GM19035 (cell line): ENCODE measurements at regions not wholly inside any gene's neighbourhood (a gene's known extent, or its start where the extent isn't known, plus 50 kb on each side); places are given as distances from the start of the nearest gene placed in this dataset.
"Not testable (repeated sequence)": the region's sequence is repeated elsewhere in the genome, so short reads cannot be mapped to it uniquely, and the experiment has no call there.

Experiments used
- ATAC-seq: cut with Tn5 transposase; IDR thresholded peaks from one replicate; pipeline ENCODE4 v1.9.1; 2021; ENCODE audit not compliant: unreplicated experiment

DNA sequence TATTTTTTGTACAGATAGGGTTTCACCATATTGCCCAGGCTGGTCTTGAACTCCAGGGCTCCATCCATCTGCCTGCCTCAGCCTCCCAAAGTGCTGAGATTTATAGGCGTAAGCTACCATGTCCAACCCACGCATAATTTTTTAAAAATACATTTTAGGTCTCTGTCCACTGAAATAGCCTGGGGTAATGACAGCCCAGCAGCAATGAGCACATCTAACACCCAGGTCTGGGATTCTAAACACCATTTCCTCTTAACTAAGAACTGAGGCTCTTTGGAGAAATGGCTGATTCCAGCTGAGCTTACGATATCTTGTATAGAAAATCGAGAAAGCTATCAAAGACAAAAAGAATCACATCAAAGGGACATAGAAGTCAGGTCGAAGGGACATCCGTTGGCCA lies 245.3 kb downstream of the PARN start:
- ATAC-seq, result no peak

DNA sequence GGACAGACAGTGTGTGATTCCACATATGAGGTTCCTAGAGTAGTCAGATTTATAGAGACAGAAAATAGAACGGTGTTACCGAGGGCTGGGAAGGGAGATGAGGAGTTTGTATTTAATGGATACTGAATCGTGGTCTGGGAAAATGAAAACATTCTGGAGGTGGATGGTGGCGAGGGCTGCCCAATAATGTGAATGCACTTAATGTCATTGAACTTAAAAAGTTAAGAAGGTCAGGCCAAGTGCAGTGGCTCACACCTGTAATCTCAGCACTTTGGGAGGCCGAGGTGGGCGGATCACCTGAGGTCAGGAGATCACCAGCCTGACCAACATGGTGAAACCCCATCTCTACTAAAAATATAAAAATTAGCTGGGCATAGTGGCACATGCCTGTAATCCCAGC lies 246.2 kb downstream of the PARN start:
- not testable (repeated sequence) for ATAC-seq

DNA sequence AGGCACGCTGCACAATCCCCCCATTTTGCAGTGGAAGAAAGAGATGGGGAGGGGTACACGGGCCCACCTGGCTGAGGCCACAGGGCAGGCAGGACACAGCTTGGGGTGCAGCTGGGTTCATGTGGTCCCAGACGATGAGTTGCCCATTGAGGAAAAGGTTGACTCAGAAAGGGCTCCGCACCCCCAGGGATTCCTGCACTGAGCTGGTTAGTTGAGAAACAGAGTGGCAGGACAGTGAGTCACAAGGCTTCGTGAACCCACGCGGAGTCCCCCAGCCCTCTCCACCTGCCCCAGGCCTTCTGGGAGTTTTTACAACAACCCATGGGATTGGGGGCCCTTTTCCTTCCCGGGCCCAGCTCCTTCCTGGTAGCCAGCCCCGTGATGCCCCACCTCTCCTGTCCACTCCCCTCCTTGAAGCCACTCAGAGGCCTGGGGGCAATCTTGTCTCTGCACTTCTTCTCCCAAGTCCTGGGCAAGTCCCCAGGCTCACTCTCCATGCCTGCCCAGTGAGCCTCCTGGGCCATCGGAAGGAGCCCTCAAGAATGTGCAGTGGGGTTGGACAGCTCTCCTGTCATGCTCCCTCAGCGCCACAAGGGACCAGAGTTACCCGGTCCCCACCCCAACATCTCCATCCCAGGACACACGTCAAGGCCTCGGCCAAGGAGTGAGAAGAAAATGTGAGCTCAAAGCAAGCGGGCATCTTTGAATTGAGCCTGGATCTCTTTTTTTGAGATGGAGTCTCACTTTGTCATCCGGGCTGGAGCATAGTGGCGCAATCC lies 251.2 kb downstream of the PARN start:
- ATAC-seq, result no peak

DNA sequence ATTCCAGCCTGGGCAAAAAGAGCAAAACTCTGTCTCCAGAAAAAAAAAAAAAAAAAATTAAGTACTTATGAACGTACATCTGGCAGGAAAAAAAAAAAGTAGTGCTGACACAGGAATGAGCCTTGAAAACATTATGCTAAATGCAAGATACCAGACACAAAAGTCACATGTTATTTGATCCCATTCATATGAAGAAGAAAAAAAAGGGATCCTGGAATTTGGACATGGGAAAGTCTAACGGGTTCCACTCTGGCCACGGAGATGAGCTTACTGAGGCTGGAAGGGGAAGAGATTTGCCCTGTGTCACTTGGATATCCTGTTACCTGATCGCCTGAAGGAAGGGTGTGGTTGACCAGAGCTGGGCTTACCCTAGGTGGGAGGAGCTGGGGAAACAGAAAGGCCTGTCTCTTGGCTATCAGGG lies 251.9 kb downstream of the PARN start:
- no peak for ATAC-seq

DNA sequence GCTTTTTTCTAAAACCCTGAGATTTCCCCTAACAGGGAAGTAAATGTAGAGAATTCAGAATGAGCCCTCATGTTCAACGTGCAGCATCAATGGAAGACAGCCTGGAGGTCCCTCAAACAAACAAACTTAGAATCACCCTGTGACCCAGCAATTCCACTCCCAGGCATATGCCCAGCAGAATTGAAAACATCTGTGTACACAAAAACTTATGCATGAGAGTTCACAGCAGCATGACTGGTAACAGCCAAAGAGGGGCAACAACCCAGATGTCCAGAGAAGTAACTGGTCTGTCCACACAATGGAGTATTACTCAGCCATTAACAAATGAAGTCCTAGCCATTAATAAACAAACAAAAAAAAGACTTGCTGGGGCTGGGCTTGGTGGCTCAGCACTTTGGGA lies 252.7 kb downstream of the PARN start:
- ATAC-seq, result no peak

DNA sequence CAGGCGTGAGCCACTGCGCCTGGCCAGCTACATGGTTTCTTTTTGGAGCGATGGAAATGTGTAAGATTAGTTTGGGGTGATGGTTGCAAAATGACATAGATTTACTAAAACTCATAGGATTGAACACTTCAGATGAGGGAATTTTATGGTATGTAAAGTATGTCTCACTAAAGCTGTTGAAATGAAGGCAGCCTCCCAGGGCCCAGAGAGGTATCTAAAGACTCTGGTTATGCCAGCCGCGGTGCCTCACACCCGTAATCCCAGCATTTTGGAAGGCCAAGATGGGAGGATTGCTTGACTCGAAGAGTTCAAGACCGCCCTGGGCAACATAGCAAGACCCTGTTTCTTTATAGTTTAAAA lies 254.9 kb downstream of the PARN start:
- ATAC-seq, result no peak

DNA sequence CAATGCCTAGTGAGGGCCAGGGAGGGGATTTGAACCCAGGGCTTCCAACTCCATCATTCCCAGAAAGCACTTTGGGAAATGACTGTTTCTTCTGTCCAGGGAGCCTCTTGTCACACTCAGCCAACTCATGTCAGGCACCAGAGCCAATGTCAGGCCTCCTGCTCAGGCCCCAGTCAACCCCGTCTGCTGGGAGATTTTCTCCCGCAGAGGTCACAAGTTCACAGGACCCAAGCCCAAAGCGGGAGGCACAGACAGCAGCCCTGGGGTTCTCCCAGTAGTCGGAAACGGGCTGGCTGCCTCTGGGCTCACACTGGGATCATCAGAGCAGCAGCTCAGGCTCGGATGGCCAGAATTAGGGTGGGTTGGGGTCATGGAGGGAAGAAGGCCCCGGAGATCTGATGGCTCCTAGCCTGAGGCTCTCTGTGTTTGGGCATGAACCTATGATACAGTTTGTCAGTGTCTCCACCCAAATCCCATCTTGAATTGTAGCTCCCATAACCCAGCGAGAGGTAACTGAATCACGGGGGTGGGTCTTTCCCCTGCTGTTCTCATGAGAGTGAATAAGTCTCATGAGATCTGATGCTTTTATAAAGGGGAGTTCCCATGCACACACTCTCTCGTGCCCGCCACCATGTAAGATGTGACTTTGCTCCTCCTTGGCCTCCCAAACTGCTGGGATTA lies 255.5 kb downstream of the PARN start:
- no peak for ATAC-seq

DNA sequence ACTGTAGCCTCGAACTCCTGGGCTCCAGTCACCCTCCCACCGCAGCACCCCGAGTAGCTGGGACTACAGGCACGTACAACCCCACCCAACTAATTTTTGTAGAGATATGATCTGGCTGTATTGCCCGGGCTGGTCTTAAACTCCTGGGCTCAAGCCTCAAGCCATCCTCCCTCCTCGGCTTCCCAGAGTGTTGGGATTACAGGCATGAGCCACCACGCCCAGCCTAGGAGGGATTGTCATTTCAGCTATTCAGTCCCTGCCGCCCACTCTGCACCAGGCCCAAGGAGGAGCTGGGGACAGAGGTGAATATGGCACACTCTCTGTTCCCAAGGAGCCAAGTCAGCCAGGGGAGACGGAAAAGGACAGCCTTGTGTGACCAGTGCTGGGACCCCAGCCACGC lies 256.2 kb downstream of the PARN start:
- no peak for ATAC-seq

DNA sequence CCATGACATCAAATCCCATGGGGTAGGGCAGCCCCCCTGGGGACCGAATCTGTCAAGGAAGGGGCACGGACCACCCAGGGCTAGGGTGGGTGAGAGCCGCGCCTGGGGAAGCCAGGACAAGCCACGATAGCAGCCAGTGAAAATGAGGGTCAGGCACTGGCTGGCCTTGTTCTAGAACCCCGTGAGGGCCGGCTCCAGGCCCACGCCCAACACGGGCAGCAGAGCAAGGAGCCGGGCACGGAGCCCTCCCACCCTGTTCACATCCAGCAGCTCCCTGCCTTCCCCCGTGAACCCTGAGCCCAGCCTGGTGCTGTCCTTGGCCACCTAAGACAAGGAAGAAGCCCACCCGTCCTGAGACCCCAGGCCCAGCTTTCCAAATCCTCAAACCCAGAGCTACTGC lies 256.7 kb downstream of the PARN start:
- ATAC-seq, result no peak

DNA sequence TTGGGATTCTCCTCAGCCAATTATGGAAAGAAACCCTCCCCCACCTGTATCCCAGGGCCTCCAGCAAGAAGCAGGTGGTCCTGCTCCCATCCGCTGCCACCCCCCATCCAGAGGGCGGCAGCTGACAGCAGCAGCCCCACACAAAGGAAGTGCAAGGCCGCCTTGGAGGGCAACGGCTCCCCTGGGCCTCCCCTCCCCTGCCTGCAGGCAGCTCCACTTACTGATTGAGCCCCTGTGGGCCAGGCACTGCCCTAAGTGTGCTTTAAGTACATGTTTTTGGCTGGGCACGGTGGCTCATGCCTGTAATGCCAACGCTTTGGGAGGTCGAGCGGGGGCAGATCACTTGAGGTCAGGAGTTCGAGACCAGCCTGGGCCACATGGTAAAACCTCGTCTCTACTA lies 257.6 kb downstream of the PARN start:
- ATAC-seq, result no peak

DNA sequence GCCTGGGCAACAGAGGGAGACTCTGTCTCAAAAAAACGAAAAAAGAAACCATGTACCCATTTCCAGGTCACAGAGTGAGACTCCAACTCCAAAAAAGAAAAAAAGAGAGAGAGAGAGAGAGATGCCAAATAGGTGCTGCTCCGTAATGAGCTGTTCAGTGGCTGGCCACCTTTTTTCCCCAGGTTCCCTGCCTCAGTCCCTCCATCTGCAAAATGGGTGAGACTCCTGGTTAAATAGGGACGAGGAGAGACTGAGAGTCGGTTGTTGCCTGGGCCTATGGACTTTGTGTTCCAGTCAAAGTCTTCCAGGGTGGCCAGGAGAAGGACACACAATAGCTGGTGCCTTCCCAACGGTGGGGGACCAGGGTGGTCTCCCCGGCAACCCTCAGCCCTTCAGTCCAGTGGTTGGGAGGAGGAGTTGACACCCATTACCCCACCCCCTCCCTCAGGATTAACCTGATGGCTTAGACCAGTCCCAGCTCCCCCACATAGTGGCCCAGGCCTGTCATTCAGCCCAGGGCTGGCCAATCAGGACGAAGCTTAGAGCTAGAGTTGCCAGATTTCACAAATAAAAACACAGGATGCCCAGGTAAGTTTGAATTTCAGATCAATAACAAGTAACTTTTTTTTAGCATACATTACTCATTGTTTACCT lies 258.2 kb downstream of the PARN start:
- ATAC-seq, result no peak

DNA sequence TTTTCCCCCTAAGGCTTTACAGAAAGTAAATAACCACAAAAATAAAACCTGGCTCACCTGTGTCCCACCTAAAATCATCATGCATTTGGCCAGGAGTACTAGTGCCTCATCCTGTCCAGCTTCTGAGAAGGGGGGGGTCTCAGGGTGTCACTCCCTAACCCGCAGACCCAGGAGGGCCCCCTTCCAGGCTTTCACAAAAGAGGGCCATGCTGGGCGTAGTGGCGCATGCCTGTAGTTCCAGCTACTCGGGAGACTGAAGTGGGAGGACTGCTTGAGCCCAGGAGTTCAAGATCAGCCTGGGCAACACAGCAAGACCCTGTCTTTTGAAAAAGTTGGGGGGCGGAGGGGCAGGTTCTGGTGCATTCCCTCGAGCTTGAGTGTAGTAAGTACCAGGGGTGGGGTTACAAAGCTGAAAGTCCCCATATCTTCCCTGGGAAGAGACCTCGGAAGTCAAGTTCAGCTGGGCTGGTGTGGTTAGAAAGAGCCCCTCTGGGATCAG lies 259.3 kb downstream of the PARN start:
- no peak for ATAC-seq

DNA sequence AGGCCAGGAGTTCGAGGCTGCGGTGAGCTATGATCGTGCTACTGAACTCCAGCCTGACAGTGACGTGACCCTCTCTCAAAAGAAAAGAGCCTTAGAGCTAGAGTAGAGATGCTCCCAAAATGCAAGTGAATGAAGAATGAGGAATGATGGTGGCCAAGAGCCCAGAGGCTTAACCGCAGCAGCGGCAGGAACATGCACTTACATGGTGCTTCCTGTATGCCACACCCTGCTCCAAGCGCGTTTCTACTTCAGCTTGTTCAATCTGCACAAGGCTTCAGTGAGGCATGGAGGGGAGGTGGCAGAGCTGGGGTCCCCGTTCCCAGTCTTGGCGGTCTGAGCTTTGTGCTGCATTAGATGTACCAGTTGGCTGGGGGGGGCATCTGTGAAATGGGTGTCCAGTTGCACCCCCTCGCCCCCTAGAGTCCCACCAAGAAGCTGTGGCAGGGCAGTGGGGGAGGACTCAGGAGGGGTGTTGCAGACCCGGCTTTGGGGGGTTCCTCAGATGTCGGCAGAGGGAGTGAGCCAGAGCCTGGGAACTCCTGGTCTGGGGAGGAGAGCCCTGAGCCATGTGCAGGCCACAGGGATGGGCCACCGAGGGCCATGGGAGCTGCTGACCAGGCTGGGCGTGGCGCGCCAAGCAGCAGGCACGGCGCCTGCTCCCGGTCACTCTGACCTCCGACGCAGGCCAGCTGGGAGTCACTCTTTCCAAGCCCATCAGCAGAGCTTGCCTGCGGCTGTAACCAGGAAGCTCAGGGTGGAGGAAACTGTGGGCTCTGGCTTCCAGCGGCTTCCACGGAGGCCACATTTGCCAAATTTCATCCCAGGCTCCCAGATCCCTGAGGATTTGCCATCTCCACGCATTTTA lies 260.1 kb downstream of the PARN start:
- ATAC-seq, result no peak

DNA sequence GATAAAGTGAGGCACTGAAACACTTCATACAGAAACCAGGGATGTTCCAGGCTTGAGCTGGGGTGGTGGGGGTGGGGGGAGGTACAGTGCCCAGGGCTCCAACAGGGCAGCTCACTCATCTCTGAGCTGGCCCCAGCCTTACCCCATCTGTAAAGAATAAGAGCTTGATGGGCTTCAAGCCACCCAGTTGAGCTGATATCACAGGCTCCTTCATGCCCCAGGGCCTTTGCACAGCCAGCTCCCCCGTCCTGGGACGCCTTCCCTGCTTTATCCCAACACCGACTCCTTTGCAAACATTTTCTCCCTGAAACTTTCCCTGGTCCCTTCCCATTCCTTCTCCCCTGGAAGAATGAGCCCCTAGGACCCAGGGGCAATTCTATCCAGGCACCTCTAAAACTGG lies 261.7 kb downstream of the PARN start:
- no peak for ATAC-seq

DNA sequence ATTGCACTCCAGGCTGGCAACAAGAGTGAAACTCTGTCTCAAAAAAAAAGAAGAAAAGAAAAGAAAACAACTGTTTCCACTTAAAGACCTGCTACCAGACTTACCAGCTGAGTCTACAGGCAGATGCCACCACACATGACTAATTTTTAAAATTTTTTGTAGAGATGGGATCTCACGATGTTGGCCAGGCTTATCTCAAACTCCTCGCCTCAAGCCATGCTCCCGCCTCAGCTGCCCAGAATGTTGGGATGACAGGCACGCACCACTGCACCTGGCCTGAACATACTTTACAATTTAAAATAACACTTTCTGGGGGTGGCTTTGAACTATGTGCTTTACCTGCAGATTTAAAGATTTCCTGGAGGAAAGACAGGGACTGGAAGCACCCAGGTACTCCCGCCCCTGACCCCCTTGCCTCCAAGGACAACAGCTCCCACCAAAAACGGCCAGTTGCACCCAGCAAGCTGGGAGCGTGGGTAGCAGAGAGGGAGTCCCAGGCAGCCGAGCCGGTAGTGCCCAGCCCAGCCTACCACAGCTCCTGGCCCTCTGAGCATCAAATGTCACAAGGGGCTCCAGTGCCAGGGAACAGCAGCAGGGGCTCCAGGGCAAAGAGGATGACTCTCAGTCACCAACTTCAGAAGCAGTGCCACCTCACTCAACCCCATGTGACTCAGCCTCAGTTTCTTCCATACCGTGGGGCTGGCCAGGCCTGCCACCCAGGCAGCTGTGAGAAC lies 262.9 kb downstream of the PARN start:
- no peak for ATAC-seq

DNA sequence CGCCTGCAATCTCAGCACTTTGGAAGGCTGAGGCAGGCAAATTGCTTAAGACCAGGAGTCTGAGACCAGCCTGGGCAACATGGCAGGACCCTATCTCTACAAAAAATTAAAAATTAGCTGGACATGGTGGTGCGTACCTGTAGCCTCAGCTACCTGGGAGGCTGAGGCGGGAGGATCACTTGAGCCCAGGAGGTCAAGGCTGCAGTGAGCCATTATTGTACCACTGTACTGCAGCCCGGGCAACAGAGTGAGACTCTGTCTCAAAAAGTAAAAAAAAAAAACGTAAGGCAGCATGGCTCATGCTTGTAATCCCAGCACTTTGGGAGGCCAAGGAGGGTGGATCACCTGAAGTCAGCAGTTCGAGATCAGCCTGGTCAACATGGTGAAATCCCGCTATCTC lies 263.6 kb downstream of the PARN start:
- no peak for ATAC-seq

DNA sequence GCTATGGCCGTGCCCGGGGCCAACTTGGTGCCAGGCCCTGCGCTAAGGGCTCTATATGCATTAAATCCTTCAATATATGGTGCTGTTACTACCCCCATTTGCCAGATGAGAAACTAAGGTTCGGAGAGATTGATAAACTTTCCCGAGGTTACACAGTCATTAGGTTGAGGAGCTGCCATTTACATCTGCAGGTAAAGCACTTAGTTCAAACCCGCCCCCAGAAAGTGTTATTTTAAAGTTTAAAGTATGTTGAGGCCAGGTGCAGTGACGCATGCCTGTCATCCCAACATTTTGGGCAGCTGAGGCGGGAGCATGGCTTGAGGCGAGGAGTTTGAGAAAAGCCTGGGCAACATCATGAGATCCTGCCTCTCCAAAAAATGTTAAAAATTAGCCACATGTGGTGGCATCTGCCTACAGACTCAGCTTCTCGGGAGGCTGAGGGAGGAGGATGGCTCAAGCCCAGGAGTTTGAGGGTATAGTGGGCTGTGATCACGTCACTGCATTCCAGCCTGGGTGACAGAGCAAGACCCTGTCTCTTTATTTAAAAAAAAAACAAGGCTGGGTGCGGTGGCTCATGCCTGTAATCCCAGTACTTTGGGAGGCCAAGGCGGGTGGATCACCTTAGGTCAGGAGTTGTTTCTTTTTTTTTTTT lies 264.7 kb downstream of the PARN start:
- no peak for ATAC-seq

DNA sequence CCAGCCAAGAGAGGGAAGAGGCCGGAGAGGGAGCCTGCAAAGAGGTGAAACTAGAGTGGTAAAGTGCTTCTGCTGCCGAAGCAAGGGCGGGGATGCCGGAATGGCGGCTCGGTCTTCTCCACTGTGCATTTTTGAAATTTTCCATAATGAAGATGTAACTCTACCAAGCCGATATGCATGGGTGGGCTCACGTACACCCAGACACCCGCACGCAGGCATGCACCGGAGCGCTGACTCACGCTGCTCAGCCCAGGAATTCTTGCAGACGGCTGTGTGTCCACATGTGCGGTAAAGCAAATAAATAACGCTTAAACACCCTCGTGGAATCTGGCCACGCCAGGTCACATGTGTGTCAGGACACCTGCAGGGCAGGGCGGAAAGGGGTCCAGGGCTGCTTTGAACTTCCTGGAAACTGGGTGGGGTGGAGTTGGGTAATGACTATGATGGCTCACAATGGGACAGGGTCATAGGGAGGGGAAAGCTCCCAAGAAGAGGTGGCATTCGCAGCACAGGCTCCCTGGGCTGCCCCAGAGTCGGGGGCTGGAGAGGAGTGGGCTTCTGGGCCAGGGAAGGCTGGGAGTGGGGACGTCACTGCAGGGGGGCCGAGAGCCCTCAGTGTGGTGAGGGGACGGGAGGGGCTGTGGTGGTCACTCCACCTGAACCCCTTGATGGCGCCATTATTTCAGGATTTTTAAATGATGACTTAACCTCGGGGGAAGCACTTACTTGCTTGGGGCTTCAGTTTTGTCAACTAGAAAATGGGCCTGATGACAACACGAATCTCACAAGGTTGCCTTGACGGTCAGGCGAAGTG lies 265.5 kb downstream of the PARN start:
- ATAC-seq, result no peak

DNA sequence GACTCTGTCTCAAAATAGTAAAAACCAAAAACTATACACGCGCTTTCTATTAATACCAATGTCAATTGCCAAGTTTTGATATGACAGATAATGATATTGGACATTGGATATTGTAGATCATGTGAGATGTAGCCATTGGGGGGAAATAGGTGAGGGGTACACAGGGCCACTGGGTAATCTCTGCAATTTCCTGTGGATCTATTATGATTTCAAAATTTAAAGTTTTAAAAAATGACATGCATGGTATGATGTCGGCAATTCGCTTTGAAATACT lies 266.0 kb downstream of the PARN start:
- ATAC-seq, result no peak
